ENCODE measurements at regions not wholly inside any gene's neighbourhood (a gene's known extent, or its start where the extent isn't known, plus 50 kb on each side); places are given as distances from the start of the nearest gene placed in this dataset.

- H3K4me1 ChIP-seq (ENCODE audit: insufficient read depth): no peaks in the 10 kb centered on the region
- no peak for DNase-seq (ENCODE audit: extremely low spot score)
- no peak overlapping the region for H3K4me3 ChIP-seq (ENCODE audit: low read depth, low read length)
- H3K36me3 ChIP-seq (ENCODE audit: insufficient read depth): no peaks in the 10 kb centered on the region
- H3K27ac ChIP-seq (ENCODE audit: low read depth): no peak overlapping the region
Measured at GRCh38 chr16:54597222-54597621, 310.6 kb upstream of the IRX3 start.

- Histone ChIP-seq H3K4me3 (ENCODE audit: low read depth, low read length) (no peak overlapping the region), H3K27ac (ENCODE audit: low read depth) (no peak overlapping the region), H3K4me1 (ENCODE audit: insufficient read depth) (no peaks in the 10 kb centered on the region), H3K36me3 (ENCODE audit: insufficient read depth) (no peaks in the 10 kb centered on the region)
- 40% methylated on average over 2 of the region's 2 CpGs for WGBS
- no peak for DNase-seq (ENCODE audit: extremely low spot score)
Measured at GRCh38 chr16:54595621-54596020, 309.0 kb upstream of the IRX3 start.

- DNase-seq (ENCODE audit: extremely low spot score): no peak
- WGBS: 11% methylated on average over 26 of the region's 26 CpGs
- Histone ChIP-seq H3K36me3 (ENCODE audit: insufficient read depth) (no peaks in the 10 kb centered on the region), H3K27ac (ENCODE audit: low read depth) (no peak overlapping the region), H3K4me3 (ENCODE audit: low read depth, low read length) (no peak overlapping the region), H3K4me1 (ENCODE audit: insufficient read depth) (no peaks in the 10 kb centered on the region)
Measured at GRCh38 chr16:54594601-54595391, 308.2 kb upstream of the IRX3 start.

- Histone ChIP-seq H3K4me3 (ENCODE audit: low read depth, low read length) (no peak overlapping the region), H3K36me3 (ENCODE audit: insufficient read depth) (no peaks in the 10 kb centered on the region), H3K4me1 (ENCODE audit: insufficient read depth) (no peaks in the 10 kb centered on the region), H3K27ac (ENCODE audit: low read depth) (no peak overlapping the region)
- WGBS: 22% methylated on average over 7 of the region's 7 CpGs
- no peak for DNase-seq (ENCODE audit: extremely low spot score)
Measured at GRCh38 chr16:54591816-54592246, 305.2 kb upstream of the IRX3 start.

- Histone ChIP-seq H3K4me3 (ENCODE audit: low read depth, low read length) (no peak overlapping the region), H3K36me3 (ENCODE audit: insufficient read depth) (no peaks in the 10 kb centered on the region), H3K4me1 (ENCODE audit: insufficient read depth) (no peaks in the 10 kb centered on the region), H3K27ac (ENCODE audit: low read depth) (no peak overlapping the region)
- WGBS: 69% methylated on average over 4 of the region's 4 CpGs
- DNase-seq (ENCODE audit: extremely low spot score): no peak
Measured at GRCh38 chr16:54590836-54591235, 304.2 kb upstream of the IRX3 start.

GRCh38 chr16:54589326-54589725, 302.7 kb upstream of the IRX3 start:
- Histone ChIP-seq H3K4me3 (ENCODE audit: low read depth, low read length) (no peak overlapping the region), H3K27ac (ENCODE audit: low read depth) (no peak overlapping the region), H3K36me3 (ENCODE audit: insufficient read depth) (no peaks in the 10 kb centered on the region), H3K4me1 (ENCODE audit: insufficient read depth) (no peaks in the 10 kb centered on the region)
- DNase-seq (ENCODE audit: extremely low spot score): no peak
- 77% methylated on average over 5 of the region's 5 CpGs for WGBS

GRCh38 chr16:54588026-54588425, 301.4 kb upstream of the IRX3 start:
- H3K4me3 ChIP-seq (ENCODE audit: low read depth, low read length): no peak overlapping the region
- no peaks in the 10 kb centered on the region for H3K36me3 ChIP-seq (ENCODE audit: insufficient read depth)
- no peak overlapping the region for H3K27ac ChIP-seq (ENCODE audit: low read depth)
- 71% methylated on average over 5 of the region's 5 CpGs for WGBS
- no peak for DNase-seq (ENCODE audit: extremely low spot score)
- no peaks in the 10 kb centered on the region for H3K4me1 ChIP-seq (ENCODE audit: insufficient read depth)

GRCh38 chr16:54587176-54587515, 300.6 kb upstream of the IRX3 start:
- no peak for DNase-seq (ENCODE audit: extremely low spot score)
- no peaks in the 10 kb centered on the region for H3K36me3 ChIP-seq (ENCODE audit: insufficient read depth)
- H3K4me1 ChIP-seq (ENCODE audit: insufficient read depth): no peaks in the 10 kb centered on the region
- 57% methylated on average over 3 of the region's 3 CpGs for WGBS
- H3K4me3 ChIP-seq (ENCODE audit: low read depth, low read length): no peak overlapping the region
- H3K27ac ChIP-seq (ENCODE audit: low read depth): no peak overlapping the region

- Histone ChIP-seq H3K4me3 (ENCODE audit: low read depth, low read length) (no peak overlapping the region), H3K27ac (ENCODE audit: low read depth) (no peak overlapping the region), H3K36me3 (ENCODE audit: insufficient read depth) (no peaks in the 10 kb centered on the region), H3K4me1 (ENCODE audit: insufficient read depth) (no peaks in the 10 kb centered on the region)
- DNase-seq (ENCODE audit: extremely low spot score): no peak
- WGBS: 73% methylated on average over 4 of the region's 4 CpGs
Measured at GRCh38 chr16:54586474-54587175, 300.0 kb upstream of the IRX3 start.

GRCh38 chr16:54585998-54586340, 299.4 kb upstream of the IRX3 start:
- WGBS: 66% methylated on average over 14 of the region's 14 CpGs
- H3K4me3 ChIP-seq (ENCODE audit: low read depth, low read length): no peak overlapping the region
- no peak for DNase-seq (ENCODE audit: extremely low spot score)
- H3K4me1 ChIP-seq (ENCODE audit: insufficient read depth): no peaks in the 10 kb centered on the region
- no peak overlapping the region for H3K27ac ChIP-seq (ENCODE audit: low read depth)
- H3K36me3 ChIP-seq (ENCODE audit: insufficient read depth): no peaks in the 10 kb centered on the region

- Histone ChIP-seq H3K4me3 (ENCODE audit: low read depth, low read length) (no peak overlapping the region), H3K27ac (ENCODE audit: low read depth) (no peak overlapping the region), H3K4me1 (ENCODE audit: insufficient read depth) (no peaks in the 10 kb centered on the region), H3K36me3 (ENCODE audit: insufficient read depth) (no peaks in the 10 kb centered on the region)
- WGBS: 54% methylated on average over 21 of the region's 21 CpGs
- no peak for DNase-seq (ENCODE audit: extremely low spot score)
Measured at GRCh38 chr16:54585094-54585997, 298.8 kb upstream of the IRX3 start.

GRCh38 chr16:54584121-54584520, 297.5 kb upstream of the IRX3 start:
- DNase-seq (ENCODE audit: extremely low spot score): no peak
- H3K27ac ChIP-seq (ENCODE audit: low read depth): no peak overlapping the region
- 79% methylated on average over 3 of the region's 3 CpGs for WGBS
- no peaks in the 10 kb centered on the region for H3K36me3 ChIP-seq (ENCODE audit: insufficient read depth)
- H3K4me1 ChIP-seq (ENCODE audit: insufficient read depth): no peaks in the 10 kb centered on the region
- H3K4me3 ChIP-seq (ENCODE audit: low read depth, low read length): no peak overlapping the region

- 66% methylated on average over 11 of the region's 11 CpGs for WGBS
- no peaks in the 10 kb centered on the region for H3K36me3 ChIP-seq (ENCODE audit: insufficient read depth)
- no peak for DNase-seq (ENCODE audit: extremely low spot score)
- no peak overlapping the region for H3K4me3 ChIP-seq (ENCODE audit: low read depth, low read length)
- no peak overlapping the region for H3K27ac ChIP-seq (ENCODE audit: low read depth)
- H3K4me1 ChIP-seq (ENCODE audit: insufficient read depth): no peaks in the 10 kb centered on the region
Measured at GRCh38 chr16:54582631-54583250, 296.2 kb upstream of the IRX3 start.
